Occipital lobe (tissue), 1 donor: ENCODE measurements at regions not wholly inside any gene's neighbourhood (a gene's known extent, or its start where the extent isn't known, plus 50 kb on each side); places are given as distances from the start of the nearest gene placed in this dataset.
"Not testable (repeated sequence)": the region's sequence is repeated elsewhere in the genome, so short reads cannot be mapped to it uniquely, and the experiment has no call there.

ENCODE experiments used
- DNase-seq: peaks from one replicate; lab custom pipeline; 2025; lab: John Stamatoyannopoulos, UW

GRCh38 chrX:122184791-122185190, 999.3 kb upstream of the GRIA3 start:
- DNase-seq: no peak

- no peak for DNase-seq
These were observed 996.9 kb upstream of the GRIA3 start for GRCh38 chrX:122187069-122187713.

DNA sequence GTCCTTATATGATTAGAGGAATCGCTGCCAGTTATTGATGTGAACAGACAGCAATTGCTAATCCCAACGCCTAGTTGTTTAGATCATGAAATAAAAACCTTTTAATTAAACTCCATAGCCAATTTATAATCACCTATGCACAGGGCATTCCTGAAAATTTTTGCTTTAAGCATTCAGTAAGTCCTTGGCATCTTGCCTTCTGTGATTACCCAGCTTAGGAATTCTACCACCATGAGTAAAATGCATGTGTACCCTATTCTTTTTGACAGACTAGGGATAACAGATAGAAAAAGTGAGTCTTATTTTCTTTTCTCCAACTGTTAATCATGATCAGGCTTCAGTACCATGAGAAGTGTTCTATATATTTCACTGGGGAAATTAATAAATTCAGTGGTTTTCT, 995.3 kb upstream of the GRIA3 start:
- no peak for DNase-seq

DNA sequence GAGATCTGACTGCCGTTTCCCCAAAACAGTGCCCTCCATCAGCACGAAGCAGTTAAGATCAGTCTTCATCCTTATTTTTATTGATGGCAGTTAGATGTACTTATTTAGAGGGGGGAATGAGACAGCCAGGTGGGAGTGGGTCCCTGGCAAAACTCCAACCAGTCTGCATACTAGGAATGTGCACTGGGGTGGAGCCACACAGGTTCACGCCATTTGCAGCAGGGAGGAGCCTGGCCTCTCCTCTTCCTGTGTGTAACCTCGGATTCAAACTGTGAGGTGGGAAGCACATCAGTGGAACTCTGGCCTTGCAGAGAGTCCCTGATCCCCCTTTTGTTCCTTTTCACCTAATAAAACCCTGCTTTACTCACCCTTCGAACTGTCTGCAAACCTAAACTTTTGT, 987.7 kb upstream of the GRIA3 start:
- DNase-seq: no peak

- DNase-seq: no peak
These were observed 980.7 kb upstream of the GRIA3 start for GRCh38 chrX:122203399-122203798.

DNA sequence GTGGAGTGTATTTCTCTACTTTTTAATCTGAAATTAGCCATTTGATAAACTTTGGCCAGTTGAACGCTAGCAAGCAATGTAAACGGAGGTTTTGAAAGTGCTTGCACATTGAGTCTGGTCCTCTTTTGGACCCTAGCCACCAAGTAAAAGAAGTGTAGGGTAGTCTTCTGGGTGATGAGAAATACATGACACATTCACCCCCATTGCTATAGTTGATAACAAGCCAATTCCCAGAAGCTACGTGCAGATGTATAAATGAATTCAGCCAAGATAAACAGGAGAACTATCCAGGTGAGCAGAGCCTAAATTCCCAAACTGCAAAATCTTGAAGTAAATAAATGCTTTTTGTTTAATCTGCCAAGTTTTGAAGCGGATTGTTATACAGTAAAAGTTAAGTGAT, 965.4 kb upstream of the GRIA3 start:
- no peak for DNase-seq

GRCh38 chrX:122219226-122219625, 964.9 kb upstream of the GRIA3 start:
- no peak for DNase-seq

DNA sequence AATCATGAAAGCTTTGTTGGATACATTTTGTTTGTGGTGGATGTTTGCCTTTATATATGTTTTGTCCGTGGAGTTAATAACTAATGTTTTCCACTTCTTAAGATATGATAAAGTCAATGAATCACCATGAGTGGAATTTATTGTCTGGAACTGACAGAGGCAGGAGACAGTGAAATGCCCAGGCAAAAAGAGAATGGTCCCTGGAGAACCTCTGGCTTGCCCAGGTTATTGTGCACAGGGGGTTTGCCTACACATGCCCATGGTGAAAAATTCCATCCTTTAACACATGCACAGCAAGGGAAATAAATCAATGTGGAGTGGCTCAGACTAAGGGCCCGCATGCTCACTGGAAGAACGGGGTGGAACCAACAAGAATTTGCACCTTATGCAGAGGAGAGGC, 964.3 kb upstream of the GRIA3 start:
- DNase-seq: no peak

DNA sequence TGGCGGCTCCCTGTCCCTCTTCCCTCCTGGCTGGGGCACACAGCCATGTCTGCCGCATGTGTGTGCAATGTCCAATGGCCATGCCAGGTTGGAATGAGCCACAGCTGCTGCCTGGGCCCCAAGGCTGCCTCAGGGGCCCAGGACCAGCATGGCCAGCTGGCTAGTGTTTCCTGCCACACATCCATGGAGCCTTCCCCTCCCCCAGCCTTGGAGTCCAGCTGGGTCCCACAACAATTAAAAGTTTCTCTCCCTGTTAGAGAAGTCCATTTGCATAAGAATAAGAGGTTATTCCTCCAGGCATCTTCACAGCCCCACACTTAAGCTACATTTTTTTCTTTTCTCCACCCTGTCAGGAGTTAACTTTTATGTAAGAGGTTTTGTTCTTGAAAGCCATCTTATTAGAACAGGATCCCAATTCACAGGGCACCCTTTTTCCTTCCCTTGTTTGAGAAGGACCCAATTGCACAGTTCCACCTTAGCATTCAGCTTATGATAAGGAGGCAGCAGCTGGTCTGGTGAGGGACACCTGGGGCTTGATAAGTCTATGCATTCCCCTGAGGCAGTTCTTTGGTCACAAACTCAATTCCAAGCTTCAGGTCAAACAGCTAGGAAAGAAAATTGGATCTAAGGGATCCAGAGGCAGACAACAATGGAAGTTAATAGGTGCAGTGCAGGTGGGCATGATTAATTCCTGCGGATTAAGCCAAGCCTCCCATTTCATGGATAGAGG, 963.3 kb upstream of the GRIA3 start:
- no peak for DNase-seq

- not testable (repeated sequence) for DNase-seq
These were observed 962.3 kb upstream of the GRIA3 start for GRCh38 chrX:122221810-122222209.

DNA sequence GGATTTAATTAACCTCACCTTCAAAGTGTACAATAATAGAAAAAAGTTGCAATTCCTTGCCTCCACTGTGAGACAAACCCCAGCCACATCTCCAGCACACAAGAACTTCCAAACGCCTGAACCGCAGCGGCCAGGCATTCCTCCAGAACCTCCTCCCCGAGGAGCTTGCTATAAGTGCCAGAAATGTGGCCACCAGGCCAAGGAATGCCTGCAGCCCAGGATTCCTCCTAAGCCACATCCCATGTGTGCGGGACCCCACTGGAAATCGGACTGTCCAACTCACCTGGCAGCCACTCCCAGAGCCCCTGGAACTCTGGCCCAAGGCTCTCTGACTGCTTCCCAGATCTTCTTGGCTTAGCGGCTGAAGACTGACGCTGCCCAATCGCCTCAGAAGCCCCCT, 959.9 kb upstream of the GRIA3 start:
- DNase-seq: not testable (repeated sequence)

DNA sequence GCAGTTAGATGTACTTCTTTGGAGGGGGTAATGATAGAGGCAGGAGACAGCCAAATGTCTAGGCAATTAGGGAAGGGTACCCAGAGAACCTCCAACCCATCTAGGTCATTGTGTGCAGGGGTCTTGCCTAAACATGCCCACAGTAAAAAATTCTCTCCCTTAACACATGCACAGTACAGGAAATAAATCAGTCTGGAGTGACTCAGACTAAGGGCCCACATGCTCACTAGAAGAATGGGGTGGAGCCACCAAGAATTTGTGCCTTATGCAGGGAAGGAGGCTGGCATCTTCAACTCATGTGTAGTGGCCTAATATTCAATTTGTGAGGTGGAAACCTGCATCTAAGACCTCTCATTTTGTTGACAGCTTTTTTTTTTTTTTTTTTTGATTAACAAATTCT, 945.3 kb upstream of the GRIA3 start:
- no peak for DNase-seq

DNA sequence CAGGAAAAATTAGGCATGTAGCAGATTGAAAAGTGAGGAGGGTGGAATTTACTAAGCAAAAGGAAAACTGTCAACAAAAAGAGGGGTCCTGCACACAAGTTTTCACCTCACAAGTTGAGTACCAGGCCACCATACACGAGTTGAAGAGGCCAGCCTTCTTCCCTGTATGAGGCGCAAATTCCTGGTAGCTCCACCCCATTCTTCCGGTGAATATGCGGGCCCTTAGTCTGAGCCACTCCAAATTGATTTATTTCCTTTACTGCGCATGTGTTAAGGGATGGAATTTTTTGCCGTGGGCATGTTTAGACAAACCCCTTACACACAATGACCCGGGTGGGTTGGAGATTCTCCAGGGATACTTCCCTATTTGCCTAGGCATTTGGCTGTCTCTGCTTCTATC, 942.1 kb upstream of the GRIA3 start:
- no peak for DNase-seq

DNA sequence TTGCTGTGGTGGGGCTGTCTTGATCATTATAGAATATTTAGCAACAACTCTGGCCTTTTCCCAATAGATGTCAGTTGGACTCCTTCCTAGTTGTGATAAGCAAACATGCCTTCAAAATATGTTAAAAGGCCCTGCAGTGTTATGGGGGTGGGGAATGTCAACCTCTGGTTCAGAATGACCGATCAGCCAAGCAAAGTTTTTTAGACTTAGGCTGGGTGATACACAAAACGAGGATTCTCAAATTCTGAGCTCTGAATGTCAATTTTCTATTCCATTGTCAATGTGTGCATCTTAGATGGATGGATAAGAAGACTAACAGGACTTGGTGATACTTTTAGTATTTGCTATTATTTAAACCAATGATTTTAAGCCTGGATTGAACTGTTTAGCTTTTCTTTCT, 940.0 kb upstream of the GRIA3 start:
- no peak for DNase-seq

DNA sequence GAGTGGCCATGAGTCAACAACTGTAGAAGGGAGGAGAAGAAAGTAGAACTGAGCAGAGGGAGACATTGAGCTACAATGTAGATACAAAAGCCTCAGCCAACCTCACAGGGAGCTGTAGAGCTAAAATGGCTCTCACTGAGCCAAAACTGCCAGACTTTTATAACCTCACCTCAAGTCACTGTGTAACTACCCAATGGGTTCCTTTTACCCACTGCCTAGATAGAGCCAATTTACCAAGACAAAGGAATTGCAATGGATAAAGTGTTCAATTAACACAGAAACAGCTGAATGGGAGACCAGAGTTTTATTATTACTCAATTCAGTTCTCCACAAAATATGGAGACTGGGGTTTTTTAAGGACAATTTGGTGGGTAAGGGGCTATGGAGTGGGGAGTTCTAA, 938.9 kb upstream of the GRIA3 start:
- no peak for DNase-seq

GRCh38 chrX:122245943-122246342, 938.1 kb upstream of the GRIA3 start:
- no peak for DNase-seq

DNA sequence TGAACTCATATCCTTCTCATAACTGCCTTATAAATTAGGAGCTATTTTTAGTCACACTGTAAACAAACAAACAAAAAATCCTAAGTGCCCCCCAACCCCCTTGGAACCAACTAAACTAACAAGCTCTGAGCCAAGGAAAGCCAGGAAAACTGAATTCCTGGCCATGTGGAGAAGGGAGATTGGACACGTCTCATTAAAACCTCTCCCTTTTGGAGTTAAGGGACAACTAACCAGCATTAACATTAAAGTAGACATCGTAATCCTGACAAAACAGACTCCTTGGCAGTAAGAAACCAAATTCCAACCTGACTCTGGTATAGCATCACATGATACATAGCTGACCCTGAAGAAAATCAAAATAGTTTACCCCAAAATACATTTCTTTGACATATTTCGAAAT, 937.1 kb upstream of the GRIA3 start:
- DNase-seq: no peak

DNA sequence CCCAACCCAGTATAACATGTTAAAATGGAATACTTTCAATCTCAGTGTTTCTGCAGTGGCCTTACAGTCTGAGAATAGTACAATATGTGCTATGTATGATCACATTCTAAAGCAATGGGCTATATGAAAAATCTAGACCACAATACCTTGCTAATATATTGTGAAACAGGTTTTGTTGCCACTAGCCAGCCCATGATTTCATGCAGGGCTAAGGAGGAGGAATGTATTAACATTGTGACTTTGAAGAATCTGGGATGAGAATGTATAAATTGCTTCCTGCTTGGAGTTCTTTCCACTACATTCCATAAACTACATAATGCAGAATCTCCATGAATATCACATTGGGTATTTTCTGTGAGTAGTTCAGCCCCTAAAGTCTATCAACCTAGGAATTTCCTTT, 935.4 kb upstream of the GRIA3 start:
- no peak for DNase-seq

DNA sequence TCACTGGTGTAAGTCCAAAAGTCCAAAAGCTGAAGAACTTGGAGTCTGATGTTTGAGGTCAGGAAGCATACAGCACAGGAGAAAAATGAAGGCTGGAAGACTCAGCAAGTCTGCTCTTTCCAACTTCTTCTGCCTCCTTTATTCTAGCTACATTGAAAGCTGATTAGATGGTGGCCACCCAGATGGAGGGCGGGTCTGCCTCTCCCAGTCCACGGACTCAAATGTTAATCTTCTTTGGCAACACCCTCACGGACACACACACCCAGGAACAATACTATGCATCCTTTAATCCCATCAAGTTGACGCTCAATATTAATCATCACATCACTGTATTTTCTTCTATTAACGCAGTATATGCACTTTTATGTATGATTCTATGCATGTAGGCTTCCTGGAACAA, 931.6 kb upstream of the GRIA3 start:
- no peak for DNase-seq

- DNase-seq: no peak
These were observed 915.7 kb upstream of the GRIA3 start for GRCh38 chrX:122268353-122268752.

- DNase-seq: no peak
These were observed 914.8 kb upstream of the GRIA3 start for GRCh38 chrX:122269243-122269781.

DNA sequence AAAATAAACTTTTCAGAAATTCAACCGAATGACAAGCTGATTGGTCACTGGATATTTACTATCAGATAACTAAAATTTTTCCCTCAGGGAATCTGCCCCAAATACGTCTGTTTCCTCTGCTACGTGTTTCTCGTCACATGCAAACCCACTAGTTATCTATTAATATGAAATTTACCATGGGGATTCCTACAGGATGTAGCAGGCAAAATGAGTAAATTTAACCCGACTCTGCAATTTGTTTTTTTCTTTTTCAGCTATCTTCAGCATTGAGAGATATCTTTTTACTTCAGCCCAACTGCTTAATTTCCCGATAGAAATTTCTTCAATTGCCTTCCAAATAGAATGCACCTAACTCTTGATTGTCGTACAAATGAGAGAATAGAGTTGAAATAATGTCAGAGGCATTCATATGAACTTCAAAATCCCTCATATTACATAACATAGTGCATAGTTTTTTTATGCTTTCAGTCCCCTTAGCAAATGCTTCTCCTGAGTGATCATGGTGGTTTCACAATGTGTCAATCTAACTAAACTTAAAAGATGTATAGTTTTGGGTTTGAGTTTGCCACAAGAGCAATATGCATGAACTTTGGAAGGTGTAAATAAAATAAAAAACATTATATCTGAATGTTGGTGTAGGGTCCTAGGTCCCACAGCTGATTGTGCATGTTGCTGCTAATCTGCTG, 913.1 kb upstream of the GRIA3 start:
- DNase-seq: no peak

DNA sequence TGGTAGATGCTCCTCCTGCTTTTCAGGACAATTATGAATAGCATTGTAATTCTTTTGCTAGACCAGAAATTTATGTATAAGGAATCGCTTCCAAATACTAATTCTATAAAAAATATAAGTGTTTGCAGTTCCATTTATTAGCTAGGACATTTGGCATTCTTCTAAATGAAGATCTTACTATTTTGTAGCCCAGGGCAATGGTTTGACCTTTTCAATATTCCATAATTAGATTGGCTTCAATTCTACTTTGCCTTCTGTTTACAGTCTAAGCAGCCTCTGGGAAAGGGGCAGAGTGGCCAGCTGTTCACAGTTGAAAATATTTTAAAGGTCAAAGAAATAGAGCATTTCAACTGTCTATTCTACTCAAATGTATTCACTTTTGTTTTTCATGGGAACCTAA, 912.1 kb upstream of the GRIA3 start:
- no peak for DNase-seq
